GM13976 (cell line): ENCODE measurements at regions not wholly inside any gene's neighbourhood (a gene's known extent, or its start where the extent isn't known, plus 50 kb on each side); places are given as distances from the start of the nearest gene placed in this dataset.
"Not testable (repeated sequence)": the region's sequence is repeated elsewhere in the genome, so short reads cannot be mapped to it uniquely, and the experiment has no call there.

Experiments
- DNase-seq: peaks from one replicate; pipeline ENCODE4 v3.0.0; 2012; ENCODE audit warnings: low spot score
- CTCF ChIP-seq: IDR thresholded peaks from 2 replicates; pipeline ENCODE4 v1.5.1; 2012; ENCODE audit warnings: borderline replicate concordance, mild to moderate bottlenecking; ENCODE audit not compliant: insufficient read depth; ENCODE audit errors: extremely low read depth, missing control alignments, control extremely low read depth
- in situ Hi-C: fragments of 300-500 bp; cut with MboI; formaldehyde crosslinking; loops from one replicate; pipeline ENCODE4 v1.12.0; 2022; ENCODE audit warnings: low sequenced_read_pairs, mixed read lengths, inconsistent platforms; ENCODE audit not compliant: unreplicated experiment

- in situ Hi-C loops, DNase-seq: not testable (repeated sequence)
Observed at GRCh38 chr20:26086195-26086594, 389.5 kb upstream of the ZNF337 start.

- in situ Hi-C loops, DNase-seq: not testable (repeated sequence)
Observed at GRCh38 chr20:26073972-26074371, 377.3 kb upstream of the ZNF337 start.

GRCh38 chr20:26059324-26059723 is 362.7 kb upstream of the ZNF337 start:
- DNase-seq, in situ Hi-C loops: not testable (repeated sequence)

- in situ Hi-C loops, DNase-seq: not testable (repeated sequence)
Observed at GRCh38 chr20:26058446-26058845, 361.8 kb upstream of the ZNF337 start.

GRCh38 chr20:26057135-26057752 is 360.6 kb upstream of the ZNF337 start:
- in situ Hi-C loops, DNase-seq: not testable (repeated sequence)

- in situ Hi-C loops, DNase-seq: not testable (repeated sequence)
Observed at GRCh38 chr20:26025792-26026191, 329.1 kb upstream of the ZNF337 start.

- in situ Hi-C loops = not testable (repeated sequence)
Observed at GRCh38 chr20:26010942-26011276, 314.3 kb upstream of the ZNF337 start.

GRCh38 chr20:26010224-26010941 is 313.7 kb upstream of the ZNF337 start:
- in situ Hi-C loops, DNase-seq: not testable (repeated sequence)

More at GRCh38 chr20:26010942-26011276, 314.3 kb upstream of the ZNF337 start:
- not testable (repeated sequence) for DNase-seq

GRCh38 chr20:26009402-26010223 is 313.0 kb upstream of the ZNF337 start:
- peak; percentile 59 for DNase-seq
- in situ Hi-C loops = not testable (repeated sequence)

- in situ Hi-C loops = not testable (repeated sequence)
Observed at GRCh38 chr20:26008026-26008425, 311.4 kb upstream of the ZNF337 start.

GRCh38 chr20:26006164-26006563 is 309.5 kb upstream of the ZNF337 start:
- in situ Hi-C loops, DNase-seq: not testable (repeated sequence)

More at GRCh38 chr20:26008026-26008425, 311.4 kb upstream of the ZNF337 start:
- not testable (repeated sequence) for DNase-seq

GRCh38 chr20:26003959-26004358 is 307.3 kb upstream of the ZNF337 start:
- in situ Hi-C loops, DNase-seq: not testable (repeated sequence)

- in situ Hi-C loops, DNase-seq: not testable (repeated sequence)
Observed at GRCh38 chr20:25997367-25998038, 300.9 kb upstream of the ZNF337 start.

GRCh38 chr20:25992146-25992545 is 295.5 kb upstream of the ZNF337 start:
- in situ Hi-C loops = no loop called here
- no peak for DNase-seq
- TF ChIP-seq CTCF = no peak
